ENCODE measurements at regions not wholly inside any gene's neighbourhood (a gene's known extent, or its start where the extent isn't known, plus 50 kb on each side); places are given as distances from the start of the nearest gene placed in this dataset.

DNA sequence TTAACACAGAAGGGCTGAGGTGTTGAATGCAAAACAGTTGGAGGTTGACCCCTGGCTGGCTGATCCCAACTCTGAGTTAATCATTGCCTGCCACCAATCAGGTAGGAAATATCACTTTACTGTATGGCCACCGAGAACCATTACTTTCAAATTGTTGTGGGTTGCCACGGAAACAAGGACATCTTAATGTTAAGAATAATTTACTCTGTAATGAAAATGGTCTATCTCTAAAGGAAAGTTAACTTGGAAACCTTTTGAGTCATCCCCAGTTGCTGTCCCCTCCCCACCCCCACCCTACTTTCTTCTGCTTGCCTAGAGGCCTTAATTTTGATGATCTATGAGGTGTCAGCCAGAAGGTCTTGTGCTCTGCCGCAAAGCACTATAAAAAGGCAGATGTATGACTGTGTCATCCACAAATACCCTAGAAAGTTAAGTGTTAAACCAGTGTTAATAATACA lies 78.7 kb upstream of the SNRK start:
- DNase-seq (ENCODE audit: low spot score) (no peak), ATAC-seq (ENCODE audit: low FRiP score) (no peak)
- no peak for TF ChIP-seq CTCF (IDR thresholded peaks at IDR 0.05)

- ATAC-seq (ENCODE audit: low FRiP score) (no peak), DNase-seq (ENCODE audit: low spot score) (no peak)
- no peak for TF ChIP-seq CTCF (IDR thresholded peaks at IDR 0.05)
Measured at GRCh38 chr3:43206632-43207031, 79.7 kb upstream of the SNRK start.

DNA sequence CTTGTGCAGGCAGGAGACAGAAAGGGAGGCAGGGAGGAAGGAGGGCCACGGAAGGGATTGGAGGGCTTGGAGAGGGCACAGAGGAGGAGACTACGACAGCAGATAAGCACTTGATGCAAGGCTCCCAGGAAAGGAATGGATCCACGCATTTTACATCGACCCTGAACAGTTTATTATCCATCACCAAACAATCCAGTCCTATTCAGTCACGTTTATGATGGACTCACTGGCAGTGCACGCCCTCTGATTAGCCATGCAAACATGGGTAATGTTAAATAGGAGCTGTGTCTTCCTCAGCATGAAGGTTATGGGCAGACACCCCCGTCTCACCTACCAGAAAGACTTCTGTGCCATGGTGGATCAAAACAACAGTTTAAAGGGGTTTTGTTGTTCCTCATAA lies 80.2 kb upstream of the SNRK start:
- ATAC-seq (ENCODE audit: low FRiP score) (no peak), DNase-seq (ENCODE audit: low spot score) (no peak)
- no peak for TF ChIP-seq CTCF (IDR thresholded peaks at IDR 0.05)

DNA sequence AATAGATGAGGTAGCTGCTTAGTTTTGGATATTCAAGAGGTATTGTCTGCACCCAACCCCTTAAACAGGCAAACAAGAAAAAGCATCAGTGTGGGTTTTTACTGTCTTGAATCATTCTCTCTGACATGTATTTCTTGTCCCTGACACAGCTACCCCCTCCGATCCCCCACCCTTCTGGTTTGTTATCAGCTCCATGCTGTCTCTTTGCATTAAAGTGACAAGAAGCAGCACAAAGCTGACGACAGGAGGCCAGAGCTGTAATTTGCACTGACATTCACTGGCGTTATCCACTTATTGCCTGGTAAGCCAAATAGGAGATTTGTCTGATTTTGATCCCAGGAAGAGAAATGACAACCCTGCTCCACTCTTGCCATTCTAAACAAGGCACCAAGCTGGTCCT lies 83.3 kb upstream of the SNRK start:
- DNase-seq (ENCODE audit: low spot score) (no peak), ATAC-seq (ENCODE audit: low FRiP score) (no peak)
- TF ChIP-seq CTCF (IDR thresholded peaks at IDR 0.05): no peak

GRCh38 chr3:43201581-43201980 lies 84.8 kb upstream of the SNRK start:
- no peak for DNase-seq (ENCODE audit: low spot score)
- no peak for ATAC-seq (ENCODE audit: low FRiP score)
- no peak for TF ChIP-seq CTCF (IDR thresholded peaks at IDR 0.05)

DNA sequence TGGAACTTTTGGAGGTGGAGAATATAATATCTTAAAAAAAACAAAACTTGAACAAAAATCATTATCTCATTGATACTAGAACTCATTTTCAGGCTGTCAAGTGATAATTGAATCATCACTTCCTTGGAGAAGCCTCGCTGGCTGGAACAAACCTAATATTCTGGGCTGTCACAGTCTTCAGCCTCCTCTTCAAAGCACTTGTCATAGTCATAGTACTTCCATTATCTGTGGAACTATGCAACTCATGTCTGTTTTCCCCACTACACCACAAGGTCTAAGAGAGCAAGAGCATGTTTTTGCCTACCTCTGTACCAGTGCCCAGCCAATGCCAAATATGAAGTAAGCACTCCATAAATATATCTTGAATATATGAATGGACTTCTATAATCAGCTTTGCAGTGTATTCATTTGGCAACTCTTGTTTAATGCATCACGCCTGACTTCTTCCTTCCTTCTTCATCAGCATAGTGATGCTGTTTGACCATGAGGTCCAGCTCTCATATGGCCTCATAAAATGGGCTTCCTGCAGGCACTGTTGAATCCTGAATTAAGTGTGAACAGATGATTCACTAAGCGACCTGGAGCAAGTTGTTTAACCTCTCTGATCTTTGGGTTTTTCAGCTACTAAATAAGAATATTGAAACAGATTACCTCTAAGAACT lies 86.6 kb upstream of the SNRK start:
- no peak for ATAC-seq (ENCODE audit: low FRiP score)
- no peak for TF ChIP-seq CTCF (IDR thresholded peaks at IDR 0.05)
- no peak for DNase-seq (ENCODE audit: low spot score)
